22Rv1 (cell line): ENCODE measurements at regions not wholly inside any gene's neighbourhood (a gene's known extent, or its start where the extent isn't known, plus 50 kb on each side); places are given as distances from the start of the nearest gene placed in this dataset.

ENCODE experiments used
- H3K27ac ChIP-seq: fragments of 450-650 bp; 2 replicates; pipeline ENCODE4 v1.5.1; 2017
- ZFX ChIP-seq: fragments of 450-650 bp; IDR thresholded peaks from 2 replicates; pipeline ENCODE4 v1.6.1; 2017; ENCODE audit warnings: antibody characterized with exemption, borderline replicate concordance
- TF ChIP-seq, protein P1 (sequence below): fragments of 450-650 bp; IDR thresholded peaks from 2 replicates; pipeline ENCODE4 v1.5.1; 2017; ENCODE audit warnings: mild to moderate bottlenecking

DNA sequence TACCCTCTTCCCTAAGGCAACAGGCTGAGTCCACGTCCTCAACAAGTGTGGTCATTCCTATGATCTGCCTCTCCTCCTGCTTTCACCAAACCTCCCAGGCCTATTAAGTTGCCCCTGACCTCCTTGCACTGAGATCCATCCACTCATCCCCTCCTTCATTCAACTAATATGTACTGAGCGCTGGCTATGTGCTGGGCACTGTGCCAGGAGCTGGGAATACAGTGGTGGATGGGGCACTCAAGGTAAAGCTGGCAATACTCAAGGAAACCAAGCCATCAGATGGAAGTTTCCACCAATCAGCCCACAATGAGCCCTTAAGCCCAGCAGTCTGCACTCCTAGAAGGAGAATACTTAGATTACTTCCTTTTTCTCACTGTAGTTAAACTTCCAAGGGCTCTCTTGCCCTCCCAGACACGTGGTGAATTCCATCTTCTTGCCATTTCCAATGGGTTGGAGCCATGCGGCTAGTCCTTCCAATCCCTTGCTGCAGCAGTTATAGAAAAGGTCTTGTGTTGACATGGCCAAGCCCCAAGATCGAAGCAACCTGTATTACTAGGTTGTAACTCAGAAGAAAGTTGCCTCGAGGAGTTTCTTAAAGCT is 279.9 kb upstream of the RUNX1 start:
- TF ChIP-seq, protein P1, sequence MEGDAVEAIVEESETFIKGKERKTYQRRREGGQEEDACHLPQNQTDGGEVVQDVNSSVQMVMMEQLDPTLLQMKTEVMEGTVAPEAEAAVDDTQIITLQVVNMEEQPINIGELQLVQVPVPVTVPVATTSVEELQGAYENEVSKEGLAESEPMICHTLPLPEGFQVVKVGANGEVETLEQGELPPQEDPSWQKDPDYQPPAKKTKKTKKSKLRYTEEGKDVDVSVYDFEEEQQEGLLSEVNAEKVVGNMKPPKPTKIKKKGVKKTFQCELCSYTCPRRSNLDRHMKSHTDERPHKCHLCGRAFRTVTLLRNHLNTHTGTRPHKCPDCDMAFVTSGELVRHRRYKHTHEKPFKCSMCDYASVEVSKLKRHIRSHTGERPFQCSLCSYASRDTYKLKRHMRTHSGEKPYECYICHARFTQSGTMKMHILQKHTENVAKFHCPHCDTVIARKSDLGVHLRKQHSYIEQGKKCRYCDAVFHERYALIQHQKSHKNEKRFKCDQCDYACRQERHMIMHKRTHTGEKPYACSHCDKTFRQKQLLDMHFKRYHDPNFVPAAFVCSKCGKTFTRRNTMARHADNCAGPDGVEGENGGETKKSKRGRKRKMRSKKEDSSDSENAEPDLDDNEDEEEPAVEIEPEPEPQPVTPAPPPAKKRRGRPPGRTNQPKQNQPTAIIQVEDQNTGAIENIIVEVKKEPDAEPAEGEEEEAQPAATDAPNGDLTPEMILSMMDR = no peak
- TF ChIP-seq ZFX = no peak
- no peak overlapping the region for H3K27ac ChIP-seq

DNA sequence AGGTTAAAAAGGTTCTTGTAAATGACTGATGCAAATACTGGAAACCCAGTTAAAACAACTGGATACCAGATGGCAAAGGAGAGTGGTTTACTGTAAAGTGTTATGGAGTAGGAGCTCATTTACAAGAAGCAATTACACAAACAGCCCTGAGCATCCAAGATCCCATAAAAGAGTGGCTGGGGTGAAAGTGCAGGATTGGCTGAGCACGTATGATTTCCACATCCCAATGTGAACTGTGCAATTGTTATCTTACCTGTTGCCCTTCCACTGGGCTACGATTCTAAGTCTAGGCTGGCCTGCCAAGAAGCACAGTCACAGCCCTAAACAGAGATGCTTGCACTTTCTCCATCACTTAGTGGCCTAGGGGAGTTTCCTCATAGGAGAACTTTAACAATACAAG is 277.6 kb upstream of the RUNX1 start:
- H3K27ac ChIP-seq = no peak overlapping the region

DNA sequence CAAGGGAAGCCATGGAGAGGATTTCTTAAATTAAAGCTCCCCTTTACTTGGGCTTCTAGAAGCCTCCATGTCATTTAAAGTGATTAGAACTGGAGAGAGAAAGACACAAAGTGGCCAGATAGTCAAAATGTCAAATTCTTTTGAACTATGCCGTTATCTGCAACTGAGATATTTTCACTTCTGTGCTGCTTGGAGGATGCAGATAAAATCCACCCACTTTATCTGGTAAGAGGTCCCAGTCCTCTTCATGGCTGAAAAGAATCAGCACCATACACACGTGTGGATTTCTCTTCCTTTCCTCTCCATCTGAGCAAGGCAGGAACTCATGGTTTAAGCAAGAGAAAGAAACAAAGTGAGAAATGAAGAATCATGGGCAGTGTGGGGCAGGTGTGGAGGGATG is 276.9 kb upstream of the RUNX1 start:
- no peak overlapping the region for H3K27ac ChIP-seq
- TF ChIP-seq, protein P1 = no peak
- TF ChIP-seq ZFX = no peak

More for the DNA sequence above, 277.6 kb upstream of the RUNX1 start:
- no peak for TF ChIP-seq ZFX
- TF ChIP-seq, protein P1 = no peak

DNA sequence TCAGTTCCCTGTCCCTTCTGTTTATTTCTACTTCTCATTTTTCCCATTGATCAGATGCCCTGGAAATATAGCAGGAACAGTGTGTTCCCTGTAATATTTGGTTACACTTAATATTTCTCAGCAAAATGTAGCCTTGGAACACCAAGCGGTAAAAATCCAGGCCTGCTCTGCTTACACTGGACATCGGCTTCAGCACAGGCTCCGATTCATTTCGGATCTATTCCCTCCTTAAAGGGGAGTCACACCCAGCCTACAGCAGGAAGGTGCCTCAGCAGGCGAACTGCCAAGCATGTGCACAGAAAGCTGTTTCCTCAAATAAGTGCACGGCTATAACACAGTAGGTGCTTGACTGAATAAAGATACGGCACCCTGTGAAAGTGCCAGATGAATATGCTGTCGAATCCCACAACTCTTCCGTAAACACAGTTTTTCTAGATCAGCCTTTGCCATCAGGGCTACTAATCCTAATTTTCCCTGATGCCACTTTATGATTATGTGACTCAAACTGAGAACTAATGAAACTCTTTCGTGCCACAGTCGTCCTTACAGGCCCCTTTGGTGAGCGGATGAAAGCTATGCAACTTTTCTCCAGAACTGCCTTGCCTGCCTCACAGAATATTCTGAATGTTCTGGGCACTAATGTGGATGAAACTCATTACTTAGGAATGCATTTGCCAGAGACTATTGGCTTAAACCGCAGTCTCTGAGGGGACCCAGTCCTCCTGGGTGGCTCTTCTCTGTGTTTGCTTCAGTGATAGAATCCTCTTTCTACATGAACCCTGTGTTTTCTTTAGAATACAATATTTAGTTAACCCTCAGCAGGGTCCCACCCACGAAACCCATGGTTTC is 275.5 kb upstream of the RUNX1 start:
- TF ChIP-seq ZFX = no peak
- TF ChIP-seq, protein P1 = no peak
- no peak overlapping the region for H3K27ac ChIP-seq

DNA sequence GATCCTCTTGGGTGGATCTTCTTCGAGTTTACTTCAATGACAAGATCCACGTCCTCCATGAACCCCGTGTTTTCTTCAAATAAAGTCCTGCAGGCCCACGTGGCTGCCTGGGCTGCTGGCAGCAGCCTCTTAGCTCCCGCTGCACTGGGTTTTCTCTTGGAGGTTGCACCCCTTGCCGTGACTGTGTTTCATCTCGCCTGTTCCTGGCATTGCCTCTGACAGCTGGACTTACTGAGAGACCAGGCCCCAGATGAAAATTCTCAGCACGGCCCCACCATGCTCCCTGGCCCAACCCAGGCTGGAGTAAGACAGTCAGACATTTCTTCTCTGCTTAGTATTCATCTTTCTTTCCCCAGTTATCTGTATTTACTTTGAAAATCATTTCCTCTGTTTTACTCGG is 274.8 kb upstream of the RUNX1 start:
- H3K27ac ChIP-seq = no peak overlapping the region
- TF ChIP-seq ZFX = no peak
- TF ChIP-seq, protein P1 = no peak

DNA sequence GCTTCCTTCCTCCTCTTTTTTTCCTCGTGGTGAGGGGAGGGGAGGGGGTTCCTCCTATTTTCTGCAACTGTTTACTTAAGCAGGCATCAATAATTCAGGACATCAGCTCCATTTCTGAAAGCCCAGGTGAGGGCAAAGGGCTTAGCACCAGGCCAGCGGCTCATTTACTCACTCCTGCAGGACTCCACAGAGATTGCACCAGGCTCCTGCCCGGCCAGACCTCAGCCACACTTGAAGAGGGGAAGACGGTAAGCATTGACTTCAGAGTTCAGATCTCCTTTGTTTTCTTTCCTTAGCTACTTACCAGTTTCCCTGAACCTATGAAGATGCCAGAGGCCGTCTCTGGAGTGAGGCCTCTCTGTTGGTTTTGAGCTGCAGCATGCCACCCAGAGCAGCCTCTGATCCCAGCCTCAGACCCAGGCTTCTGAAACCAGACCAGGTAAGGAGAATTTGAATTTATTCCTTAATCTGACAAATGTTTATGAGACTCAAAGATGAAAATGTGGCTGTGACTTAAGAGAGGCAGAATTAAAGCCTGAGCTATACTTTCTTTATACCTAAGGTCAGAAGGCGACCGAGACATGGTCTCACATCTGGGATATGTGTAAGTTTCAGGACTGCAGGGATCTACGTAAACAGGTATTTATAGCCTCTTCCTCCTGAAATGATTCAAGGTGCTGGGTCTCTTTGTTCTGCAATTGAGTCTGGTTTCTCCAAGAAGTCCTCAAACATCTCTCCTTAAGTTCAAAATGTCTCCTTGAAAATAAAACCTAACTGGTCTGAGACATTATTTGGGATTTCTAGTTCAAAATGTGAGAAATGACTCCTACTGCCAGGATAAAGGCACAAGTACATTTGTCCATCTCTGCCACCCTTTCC is 272.5 kb upstream of the RUNX1 start:
- H3K27ac ChIP-seq = no peak overlapping the region
- TF ChIP-seq, protein P1 = no peak
- no peak for TF ChIP-seq ZFX
